ENCODE measurements at regions not wholly inside any gene's neighbourhood (a gene's known extent, or its start where the extent isn't known, plus 50 kb on each side); places are given as distances from the start of the nearest gene placed in this dataset.

DNA sequence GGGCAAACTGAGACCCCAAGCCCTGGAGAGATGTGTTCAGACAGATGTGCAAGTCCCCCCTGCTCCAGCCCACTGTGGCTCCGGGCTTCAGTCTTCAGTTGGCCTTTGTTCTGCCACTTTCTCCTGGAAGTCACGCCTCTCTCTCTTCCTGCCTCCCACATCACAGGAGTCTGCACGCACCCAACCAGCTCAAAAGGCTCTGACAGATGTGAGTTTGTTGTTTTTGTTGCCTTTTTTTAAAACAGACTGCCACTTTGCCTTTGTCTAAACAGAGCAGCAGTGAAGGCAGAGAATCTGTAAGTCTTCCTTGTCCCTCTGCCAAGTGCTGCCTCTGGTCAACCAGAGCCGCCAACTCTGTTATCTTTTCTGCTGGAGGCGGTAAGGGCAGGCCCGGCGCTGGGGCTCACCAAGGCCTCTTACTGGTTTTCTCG is 149.7 kb downstream of the TFAP2C start:
- no peak for TF ChIP-seq POLR2A (IDR thresholded peaks at IDR 0.05)
- TF ChIP-seq, protein P1, sequence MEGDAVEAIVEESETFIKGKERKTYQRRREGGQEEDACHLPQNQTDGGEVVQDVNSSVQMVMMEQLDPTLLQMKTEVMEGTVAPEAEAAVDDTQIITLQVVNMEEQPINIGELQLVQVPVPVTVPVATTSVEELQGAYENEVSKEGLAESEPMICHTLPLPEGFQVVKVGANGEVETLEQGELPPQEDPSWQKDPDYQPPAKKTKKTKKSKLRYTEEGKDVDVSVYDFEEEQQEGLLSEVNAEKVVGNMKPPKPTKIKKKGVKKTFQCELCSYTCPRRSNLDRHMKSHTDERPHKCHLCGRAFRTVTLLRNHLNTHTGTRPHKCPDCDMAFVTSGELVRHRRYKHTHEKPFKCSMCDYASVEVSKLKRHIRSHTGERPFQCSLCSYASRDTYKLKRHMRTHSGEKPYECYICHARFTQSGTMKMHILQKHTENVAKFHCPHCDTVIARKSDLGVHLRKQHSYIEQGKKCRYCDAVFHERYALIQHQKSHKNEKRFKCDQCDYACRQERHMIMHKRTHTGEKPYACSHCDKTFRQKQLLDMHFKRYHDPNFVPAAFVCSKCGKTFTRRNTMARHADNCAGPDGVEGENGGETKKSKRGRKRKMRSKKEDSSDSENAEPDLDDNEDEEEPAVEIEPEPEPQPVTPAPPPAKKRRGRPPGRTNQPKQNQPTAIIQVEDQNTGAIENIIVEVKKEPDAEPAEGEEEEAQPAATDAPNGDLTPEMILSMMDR (IDR thresholded peaks at IDR 0.05), result no peak
- no peak for TF ChIP-seq EP300 (IDR thresholded peaks at IDR 0.05)
- TF ChIP-seq POLR2AphosphoS5 (IDR thresholded peaks at IDR 0.05), result no peak

Measured in suprapubic skin (tissue), 4 donors.